Keratinocyte (primary cell): ENCODE measurements at regions not wholly inside any gene's neighbourhood (a gene's known extent, or its start where the extent isn't known, plus 50 kb on each side); places are given as distances from the start of the nearest gene placed in this dataset.

Experiments used
- DNase-seq: peaks from one replicate; pipeline ENCODE4 v3.0.0-alpha.2; 2011; ENCODE audit warnings: low read depth, missing footprints, low spot score
- FAIRE-seq: peaks from 2 replicates; lab custom pipeline; 2011; peaks lifted over from hg19 to GRCh38; lab: Jason Lieb, UNC
- H2AFZ ChIP-seq: 2 replicates; pipeline ENCODE4 v1.6.0; 2012; ENCODE audit warnings: low read length, control low read depth, inconsistent platforms; ENCODE audit not compliant: control insufficient read depth
- H3K27ac ChIP-seq: 2 replicates; pipeline ENCODE4 v1.5.1; 2011; ENCODE audit warnings: low read length; ENCODE audit not compliant: control insufficient read depth, insufficient read depth
- H3K27me3 ChIP-seq: 3 replicates; pipeline ENCODE4 v1.6.0; 2011; ENCODE audit warnings: low read length; ENCODE audit not compliant: control insufficient read depth, insufficient read depth; ENCODE audit errors: extremely low read depth
- H3K36me3 ChIP-seq, 2 experiments: 2 replicates in 1 of 2; 3 replicates in 1 of 2; pipeline ENCODE4 v1.5.1; 2011; ENCODE audit warnings: low read length in 2 of 2, mild to moderate bottlenecking in 1 of 2; ENCODE audit not compliant: control insufficient read depth in 2 of 2, insufficient read depth in 2 of 2; ENCODE audit errors: extremely low read depth in 1 of 2
- H3K4me1 ChIP-seq: 3 replicates; pipeline ENCODE4 v1.5.1; 2011; ENCODE audit warnings: low read length; ENCODE audit not compliant: control insufficient read depth, insufficient read depth; ENCODE audit errors: extremely low read depth
- H3K4me2 ChIP-seq: 3 replicates; pipeline ENCODE4 v1.6.0; 2011; ENCODE audit warnings: low read depth, low read length; ENCODE audit not compliant: control insufficient read depth, insufficient read depth; ENCODE audit errors: extremely low read depth
- H3K4me3 ChIP-seq, 3 experiments: fragments of 200-600 bp in 1 of 3; sonication (generic) in 1 of 3; 2 replicates in 2 of 3; 3 replicates in 1 of 3; pipeline ENCODE4 v1.5.1; 2011 to 2016; ENCODE audit warnings: low read length in 3 of 3, mild to moderate bottlenecking in 3 of 3, control low read depth in 2 of 3, inconsistent platforms in 1 of 3, low read depth in 1 of 3, mixed read lengths in 1 of 3, mixed run types in 1 of 3, moderate library complexity in 1 of 3; ENCODE audit not compliant: control insufficient read depth in 2 of 3, insufficient read depth in 2 of 3; ENCODE audit errors: extremely low read depth in 1 of 3
- H3K79me2 ChIP-seq: 2 replicates; pipeline ENCODE4 v1.6.0; 2012; ENCODE audit warnings: low read length; ENCODE audit not compliant: control insufficient read depth, insufficient read depth
- H3K9ac ChIP-seq: 3 replicates; pipeline ENCODE4 v1.6.0; 2011; ENCODE audit warnings: low read length; ENCODE audit not compliant: control insufficient read depth, insufficient read depth; ENCODE audit errors: extremely low read depth
- H3K9me1 ChIP-seq: 3 replicates; pipeline ENCODE4 v1.6.0; 2011; ENCODE audit warnings: low read length; ENCODE audit not compliant: control insufficient read depth, insufficient read depth; ENCODE audit errors: extremely low read depth
- H3K9me3 ChIP-seq: 2 replicates; pipeline ENCODE4 v1.5.1; 2012; ENCODE audit warnings: low read depth, low read length; ENCODE audit not compliant: control insufficient read depth
- H4K20me1 ChIP-seq: 3 replicates; pipeline ENCODE4 v1.6.0; 2011; ENCODE audit warnings: low read length; ENCODE audit not compliant: control insufficient read depth, insufficient read depth; ENCODE audit errors: extremely low read depth
- EZH2 ChIP-seq: IDR thresholded peaks from one replicate; pipeline ENCODE4 v1.6.1; 2012; ENCODE audit warnings: inconsistent platforms, mild to moderate bottlenecking, low read length, moderate library complexity
- dilution Hi-C: fragments of 300-500 bp; cut with MboI; formaldehyde crosslinking; loops from one replicate; pipeline ENCODE4 v1.7.0; 2020; ENCODE audit warnings: low sequenced_read_pairs; ENCODE audit not compliant: extremely low pct_ligation_motif_present
- TF ChIP-seq, protein P1 (sequence below), 3 experiments: IDR thresholded peaks in 1 of 3; conservative IDR thresholded peaks in 1 of 3; optimal IDR thresholded peaks in 1 of 3; 2 replicates in 2 of 3; 3 replicates in 1 of 3; pipeline versions ENCODE3 to v1.5.1; 2011; ENCODE audit warnings: low read length in 3 of 3, mild to moderate bottlenecking in 3 of 3, moderate library complexity in 2 of 3, control low read depth in 1 of 3, inconsistent platforms in 1 of 3; ENCODE audit not compliant: insufficient read depth in 2 of 3; ENCODE audit errors: extremely low read depth in 1 of 3

DNA sequence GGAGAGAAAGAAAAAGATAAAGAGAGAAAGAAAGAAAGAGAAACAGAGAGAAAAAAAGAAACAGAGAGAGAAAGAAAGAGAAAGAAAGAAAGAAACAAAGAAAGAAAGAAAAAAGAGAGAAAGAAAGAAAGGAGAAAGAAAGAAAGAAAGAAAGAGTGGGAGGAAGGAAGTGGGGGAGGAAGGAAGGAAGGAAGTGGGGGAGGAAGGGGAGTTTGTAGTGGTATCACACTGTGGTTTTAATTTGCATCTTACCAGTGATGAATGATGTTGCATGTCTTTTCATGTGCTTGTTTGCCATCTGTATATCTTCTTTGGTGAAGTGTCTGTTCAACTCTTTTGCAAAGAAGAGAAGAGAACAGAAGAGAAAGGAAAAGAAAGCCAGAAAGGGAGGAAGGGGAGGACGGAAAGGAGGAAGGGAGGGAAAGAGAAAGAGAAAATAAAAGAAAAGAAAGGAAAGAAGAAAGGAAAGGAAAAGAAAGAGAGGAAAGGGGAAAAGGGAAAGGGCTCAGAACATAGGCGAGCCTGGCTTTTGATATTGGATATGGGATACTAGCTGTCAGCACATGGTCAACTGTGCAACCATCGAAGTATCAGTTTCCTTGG lies 79.2 kb upstream of the FRMD4A start:
- Histone ChIP-seq H3K4me2 (no peak overlapping the region), H3K79me2 (no peaks in the 10 kb centered on the region), H3K9me1 (no peaks in the 10 kb centered on the region), H3K4me3 (no peak overlapping the region), H3K9me3 (no peaks in the 10 kb centered on the region), H3K36me3 (no peaks in the 10 kb centered on the region), H3K27ac (no peak overlapping the region), H4K20me1 (no peaks in the 10 kb centered on the region), H3K9ac (no peak overlapping the region), H3K27me3 (no peaks in the 10 kb centered on the region), H2AFZ (no peak overlapping the region), H3K4me1 (peaks cover 16% of the 10 kb centered on the region)
- TF ChIP-seq, protein P1, sequence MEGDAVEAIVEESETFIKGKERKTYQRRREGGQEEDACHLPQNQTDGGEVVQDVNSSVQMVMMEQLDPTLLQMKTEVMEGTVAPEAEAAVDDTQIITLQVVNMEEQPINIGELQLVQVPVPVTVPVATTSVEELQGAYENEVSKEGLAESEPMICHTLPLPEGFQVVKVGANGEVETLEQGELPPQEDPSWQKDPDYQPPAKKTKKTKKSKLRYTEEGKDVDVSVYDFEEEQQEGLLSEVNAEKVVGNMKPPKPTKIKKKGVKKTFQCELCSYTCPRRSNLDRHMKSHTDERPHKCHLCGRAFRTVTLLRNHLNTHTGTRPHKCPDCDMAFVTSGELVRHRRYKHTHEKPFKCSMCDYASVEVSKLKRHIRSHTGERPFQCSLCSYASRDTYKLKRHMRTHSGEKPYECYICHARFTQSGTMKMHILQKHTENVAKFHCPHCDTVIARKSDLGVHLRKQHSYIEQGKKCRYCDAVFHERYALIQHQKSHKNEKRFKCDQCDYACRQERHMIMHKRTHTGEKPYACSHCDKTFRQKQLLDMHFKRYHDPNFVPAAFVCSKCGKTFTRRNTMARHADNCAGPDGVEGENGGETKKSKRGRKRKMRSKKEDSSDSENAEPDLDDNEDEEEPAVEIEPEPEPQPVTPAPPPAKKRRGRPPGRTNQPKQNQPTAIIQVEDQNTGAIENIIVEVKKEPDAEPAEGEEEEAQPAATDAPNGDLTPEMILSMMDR (optimal IDR thresholded peaks at IDR 0.05 in 1 of 3, IDR thresholded peaks at IDR 0.05 in 1 of 3, conservative IDR thresholded peaks at IDR 0.05 in 1 of 3; ENCODE audit: extremely low read depth in 1 of 3, insufficient read depth in 2 of 3, low read length in 3 of 3) = no peak
- no peak for TF ChIP-seq EZH2
- DNase-seq (no peak), FAIRE-seq (no peak)
- dilution Hi-C loops = no loop called here

DNA sequence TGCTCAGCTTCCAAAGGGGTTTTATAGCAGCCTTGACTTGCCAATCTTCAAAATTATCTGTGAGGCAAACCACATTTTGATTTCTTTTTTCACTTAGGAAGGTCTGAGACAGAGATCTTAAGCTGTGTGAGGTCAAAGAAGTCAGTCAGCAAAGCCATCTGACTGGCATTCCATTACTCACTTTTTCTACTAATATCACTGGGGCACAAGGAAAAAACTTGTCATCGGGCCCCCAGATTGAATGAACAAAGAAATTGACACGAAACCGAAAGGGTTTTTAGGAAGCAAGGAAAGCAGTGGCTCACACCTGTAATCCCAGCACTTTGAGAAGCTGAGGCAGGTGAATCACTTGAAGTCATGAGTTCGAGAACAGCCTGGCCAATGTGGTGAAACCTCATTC lies 78.5 kb upstream of the FRMD4A start:
- TF ChIP-seq EZH2 = no peak
- TF ChIP-seq, protein P1 (optimal IDR thresholded peaks at IDR 0.05 in 1 of 3, IDR thresholded peaks at IDR 0.05 in 1 of 3, conservative IDR thresholded peaks at IDR 0.05 in 1 of 3; ENCODE audit: extremely low read depth in 1 of 3, insufficient read depth in 2 of 3, low read length in 3 of 3) = no peak
- Histone ChIP-seq H3K9ac (no peak overlapping the region), H4K20me1 (no peaks in the 10 kb centered on the region), H3K27ac (no peak overlapping the region), H3K27me3 (no peaks in the 10 kb centered on the region), H2AFZ (no peak overlapping the region), H3K4me2 (no peak overlapping the region), H3K4me3 (no peak overlapping the region), H3K4me1 (peaks cover 14% of the 10 kb centered on the region), H3K79me2 (no peaks in the 10 kb centered on the region), H3K9me3 (no peaks in the 10 kb centered on the region), H3K36me3 (no peaks in the 10 kb centered on the region), H3K9me1 (no peaks in the 10 kb centered on the region)
- dilution Hi-C loops = no loop called here
- DNase-seq (no peak), FAIRE-seq (no peak)
